DMS153 (cell line): ENCODE measurements at regions not wholly inside any gene's neighbourhood (a gene's known extent, or its start where the extent isn't known, plus 50 kb on each side); places are given as distances from the start of the nearest gene placed in this dataset.

ENCODE experiments used
- DNase-seq: peaks from one replicate; lab custom pipeline; 2025; lab: John Stamatoyannopoulos, UW

DNA sequence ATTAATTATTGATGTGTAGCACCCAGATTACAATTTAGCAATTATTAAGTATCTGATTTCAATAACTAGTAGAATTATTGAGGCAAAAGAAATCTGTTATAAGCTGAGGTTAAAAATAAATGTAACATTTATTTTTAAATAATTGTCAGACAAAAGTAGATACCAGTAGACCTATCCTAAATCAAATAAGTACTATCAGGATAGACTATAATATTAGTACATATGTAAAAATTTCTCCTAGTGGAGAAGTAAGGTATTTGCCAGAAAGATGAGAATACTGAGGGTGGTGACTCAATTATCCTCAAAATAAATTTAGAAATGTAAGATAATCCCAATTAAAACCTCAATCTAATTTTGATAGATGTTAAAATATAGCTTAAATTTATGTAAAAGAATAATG, 377.8 kb upstream of the CHRM3 start:
- no peak for DNase-seq

- DNase-seq, result no peak
These were observed 380.1 kb upstream of the CHRM3 start for GRCh38 chr1:239006276-239006675.

- no peak for DNase-seq
These were observed 386.4 kb upstream of the CHRM3 start for GRCh38 chr1:238999944-239000343.

DNA sequence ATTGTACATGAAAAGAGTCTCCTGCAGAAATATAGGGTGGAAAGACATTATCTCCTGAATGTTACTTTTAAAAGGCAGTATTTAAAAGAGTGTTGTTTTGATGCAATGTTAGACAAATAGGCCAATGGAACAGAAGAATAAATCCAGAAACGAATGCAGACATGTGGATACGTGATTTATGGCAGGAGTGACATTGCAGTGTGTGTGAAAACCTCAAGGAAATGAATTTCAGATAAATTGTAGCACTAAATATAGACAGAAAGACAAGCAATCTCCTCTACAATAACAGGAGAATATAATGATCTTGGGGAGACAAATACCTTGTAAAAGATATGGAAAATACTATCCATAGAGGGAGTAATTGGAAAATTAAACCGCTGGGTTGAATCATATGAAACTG, 387.8 kb upstream of the CHRM3 start:
- no peak for DNase-seq

- no peak for DNase-seq
These were observed 394.4 kb upstream of the CHRM3 start for GRCh38 chr1:238991765-238992495.

DNA sequence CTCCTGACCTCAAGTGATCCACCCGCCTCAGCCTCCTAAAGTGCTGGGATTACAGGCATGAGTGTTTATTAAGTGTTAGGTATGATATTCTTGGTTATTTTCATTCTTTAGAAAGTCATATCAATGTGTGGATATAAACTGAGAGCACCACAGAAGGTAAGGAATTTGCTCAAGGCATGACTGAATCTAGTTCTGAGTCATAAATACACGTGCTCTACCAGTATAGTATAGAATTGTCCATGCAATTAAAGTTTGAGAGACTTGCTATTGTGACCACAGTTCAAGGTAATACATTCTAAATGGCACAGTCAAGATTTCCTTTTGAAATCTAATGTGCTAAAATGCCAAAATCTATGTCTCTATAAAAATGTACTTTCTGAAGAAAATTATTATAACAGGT, 401.1 kb upstream of the CHRM3 start:
- DNase-seq, result no peak

DNA sequence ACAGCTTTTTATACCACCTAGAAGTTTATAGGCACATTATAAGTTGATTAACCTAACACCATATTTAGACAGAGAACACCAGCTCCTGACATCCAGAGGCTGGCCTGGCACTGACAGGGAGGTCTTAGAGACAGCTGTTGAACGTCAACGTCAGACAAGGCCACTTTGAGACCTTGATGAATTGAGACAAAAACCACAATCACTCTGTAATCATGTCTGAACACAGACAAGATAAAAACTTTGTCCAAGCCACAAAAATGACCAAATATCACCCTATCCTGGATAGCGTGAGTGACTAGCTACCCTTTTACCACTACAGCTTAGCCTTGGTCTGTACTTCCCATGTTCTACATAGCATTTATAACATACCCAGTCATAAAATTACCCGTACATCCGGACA, 403.6 kb upstream of the CHRM3 start:
- DNase-seq, result no peak

DNA sequence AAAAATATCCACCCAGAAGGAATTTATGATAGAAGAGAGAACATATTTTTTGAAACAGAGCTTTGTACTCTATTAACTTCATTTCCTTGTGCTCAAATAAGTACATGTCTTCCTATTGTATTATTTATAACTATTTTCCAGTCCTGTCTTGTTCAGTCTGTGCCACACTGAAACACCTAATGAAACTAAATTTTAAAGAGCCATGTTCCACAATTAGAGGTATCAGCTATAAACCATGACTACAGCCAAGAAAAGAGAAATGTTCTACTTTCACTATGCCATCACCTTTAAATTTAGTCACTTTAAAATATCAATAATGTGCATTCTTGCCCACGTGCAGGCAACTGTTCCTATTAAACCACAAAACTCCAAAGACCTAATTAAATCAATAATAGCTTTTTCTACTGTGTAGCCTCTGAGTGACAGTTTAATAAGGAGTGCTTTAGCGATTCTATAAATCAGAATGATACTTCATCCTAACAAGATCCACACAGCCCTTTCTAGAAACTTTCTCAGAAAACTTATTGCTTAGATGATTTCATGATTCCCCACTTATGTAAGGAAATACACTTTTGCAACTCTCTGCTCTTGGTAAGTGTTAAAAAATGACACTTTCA, 404.9 kb upstream of the CHRM3 start:
- DNase-seq, result no peak

DNA sequence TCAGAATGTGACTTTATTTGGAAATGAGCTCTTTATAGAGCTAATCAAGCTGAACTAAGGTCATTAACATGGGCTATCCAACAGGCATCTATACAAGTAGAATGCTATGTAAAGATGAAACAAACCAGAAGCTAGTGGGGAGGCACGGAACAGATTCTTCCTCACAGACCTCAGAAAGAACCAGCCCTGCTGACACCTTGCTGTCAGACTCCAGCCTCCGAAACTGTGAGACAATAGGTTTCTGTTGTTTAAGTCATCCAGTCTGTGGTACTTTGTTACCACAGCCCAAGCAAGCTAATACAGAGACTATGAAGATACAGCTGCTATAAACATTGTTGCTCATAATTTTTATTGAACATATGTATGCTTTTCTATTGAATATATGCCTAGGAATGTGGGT, 406.3 kb upstream of the CHRM3 start:
- DNase-seq, result no peak

GRCh38 chr1:238964631-238965030, 421.7 kb upstream of the CHRM3 start:
- DNase-seq, result no peak

- no peak for DNase-seq
These were observed 423.4 kb upstream of the CHRM3 start for GRCh38 chr1:238962941-238963340.

GRCh38 chr1:238961790-238962189, 424.6 kb upstream of the CHRM3 start:
- DNase-seq, result no peak

- no peak for DNase-seq
These were observed 426.3 kb upstream of the CHRM3 start for GRCh38 chr1:238960071-238960470.

DNA sequence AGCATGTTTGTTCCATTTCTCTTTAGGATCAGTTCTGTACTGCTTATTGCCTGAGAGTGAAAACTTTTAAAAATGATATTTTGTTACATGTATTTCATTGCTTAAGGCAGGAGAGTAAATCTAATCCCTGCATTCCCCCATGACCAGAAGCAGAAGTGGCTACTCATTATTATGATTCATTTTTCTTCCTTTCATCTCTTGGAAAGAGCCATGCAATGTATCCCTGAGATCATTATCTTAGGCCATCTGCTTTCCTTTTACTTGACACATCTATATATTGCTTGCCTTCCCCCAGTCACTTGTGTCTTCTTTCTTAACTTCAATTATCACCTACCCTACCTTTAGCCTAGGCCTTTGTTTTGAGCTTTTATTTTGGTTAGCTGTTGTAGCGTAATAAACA, 430.4 kb upstream of the CHRM3 start:
- DNase-seq, result no peak

DNA sequence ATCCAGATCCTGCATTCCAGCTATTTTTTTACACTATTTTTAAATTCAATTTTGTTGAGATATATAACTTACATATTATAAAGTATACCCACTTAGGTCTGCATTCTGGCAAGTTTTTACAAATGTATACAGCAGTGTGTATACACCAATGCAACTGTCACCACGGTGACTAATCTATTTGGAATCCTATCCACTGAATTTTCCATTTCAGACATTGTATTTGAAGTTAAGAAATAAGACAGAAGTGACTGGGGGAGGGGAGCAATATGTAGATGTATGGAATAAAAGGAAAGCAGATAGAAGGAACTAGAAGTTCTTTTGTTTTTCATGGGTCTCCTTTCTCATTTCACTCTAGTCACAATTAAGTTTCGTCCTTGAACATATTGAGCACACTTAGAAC, 431.5 kb upstream of the CHRM3 start:
- no peak for DNase-seq

GRCh38 chr1:238953448-238954010, 432.8 kb upstream of the CHRM3 start:
- DNase-seq, result no peak

GRCh38 chr1:238951809-238952208, 434.6 kb upstream of the CHRM3 start:
- no peak for DNase-seq

- DNase-seq, result no peak
These were observed 435.6 kb upstream of the CHRM3 start for GRCh38 chr1:238950784-238951183.

DNA sequence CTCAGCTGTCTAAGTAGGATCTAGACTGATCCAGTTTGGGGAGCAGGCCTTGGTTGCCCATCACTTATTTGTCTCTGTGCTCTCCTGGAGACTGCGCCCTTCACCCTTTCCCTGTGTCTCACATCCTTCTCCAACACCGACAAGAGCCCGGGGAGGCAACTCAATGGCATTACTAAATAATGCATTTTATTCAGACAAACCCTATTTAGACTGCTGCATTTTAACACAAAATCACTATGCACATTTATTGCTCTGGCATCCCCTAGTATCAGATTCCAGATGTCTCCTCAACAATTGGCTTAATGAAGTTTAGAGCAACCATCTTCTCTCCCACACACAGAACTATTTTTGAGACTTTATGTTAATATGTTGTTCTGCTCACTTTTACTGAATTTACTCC, 436.4 kb upstream of the CHRM3 start:
- no peak for DNase-seq

GRCh38 chr1:238944028-238944427, 442.3 kb upstream of the CHRM3 start:
- DNase-seq, result no peak

DNA sequence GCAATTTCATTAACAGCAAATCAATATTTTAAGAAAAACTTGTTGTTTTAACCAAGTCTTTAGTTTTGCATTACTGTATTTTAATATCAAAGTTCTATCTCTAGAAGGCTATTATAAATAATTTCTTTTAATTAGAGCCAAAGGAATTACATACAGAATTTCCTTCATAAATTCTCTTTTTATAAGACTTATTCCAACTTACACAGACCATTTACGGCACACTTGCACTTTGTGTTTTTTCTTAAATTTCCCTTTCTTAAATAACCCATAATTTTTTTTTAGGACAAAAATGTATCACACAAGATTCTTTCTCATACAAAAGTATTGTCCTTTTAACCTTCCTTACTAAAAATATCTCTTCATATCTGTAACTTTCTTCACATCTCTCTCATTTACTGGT, 458.5 kb upstream of the CHRM3 start:
- DNase-seq, result no peak

GRCh38 chr1:238916828-238917227, 469.5 kb upstream of the CHRM3 start:
- no peak for DNase-seq

GRCh38 chr1:238914346-238914745, 472.0 kb upstream of the CHRM3 start:
- DNase-seq, result no peak

- no peak for DNase-seq
These were observed 473.2 kb upstream of the CHRM3 start for GRCh38 chr1:238913210-238913609.
